ENCODE measurements at regions not wholly inside any gene's neighbourhood (a gene's known extent, or its start where the extent isn't known, plus 50 kb on each side); places are given as distances from the start of the nearest gene placed in this dataset.
A peak's percentile ranks its signal among the peaks of the same experiment; 100 is the strongest.

GRCh38 chr21:24369278-24369677 is 1238.0 kb downstream of the MRPL39 start:
- DNase-seq (ENCODE audit: low read depth in 3 of 3) = no peak

- DNase-seq (ENCODE audit: low read depth in 3 of 3) = no peak
Measured at GRCh38 chr21:24367936-24368335, 1239.3 kb downstream of the MRPL39 start.

GRCh38 chr21:24353492-24353891 is 1253.8 kb downstream of the MRPL39 start:
- no peak for DNase-seq (ENCODE audit: low read depth in 3 of 3)

GRCh38 chr21:24339406-24339805 is 1267.9 kb downstream of the MRPL39 start:
- no peak for DNase-seq (ENCODE audit: low read depth in 3 of 3)

- no peak for DNase-seq (ENCODE audit: low read depth in 3 of 3)
Measured at GRCh38 chr21:24336491-24336890, 1270.8 kb downstream of the MRPL39 start.

- DNase-seq (ENCODE audit: low read depth in 3 of 3) = no peak
Measured at GRCh38 chr21:24323536-24323935, 1283.7 kb downstream of the MRPL39 start.

GRCh38 chr21:24316277-24316922 is 1290.9 kb downstream of the MRPL39 start:
- DNase-seq (ENCODE audit: low read depth in 3 of 3) = no peak

- DNase-seq (ENCODE audit: low read depth in 3 of 3) = no peak
Measured at GRCh38 chr21:24310788-24311187, 1296.5 kb downstream of the MRPL39 start.

GRCh38 chr21:24308183-24308582 is 1299.1 kb downstream of the MRPL39 start:
- no peak for DNase-seq (ENCODE audit: low read depth in 3 of 3)

GRCh38 chr21:24302400-24302799 is 1304.9 kb downstream of the MRPL39 start:
- no peak for DNase-seq (ENCODE audit: low read depth in 3 of 3)

- no peak for DNase-seq (ENCODE audit: low read depth in 3 of 3)
Measured at GRCh38 chr21:24298040-24298439, 1309.2 kb downstream of the MRPL39 start.

- no peak for DNase-seq (ENCODE audit: low read depth in 3 of 3)
Measured at GRCh38 chr21:24294171-24294570, 1313.1 kb downstream of the MRPL39 start.

GRCh38 chr21:24290151-24290833 is 1317.0 kb downstream of the MRPL39 start:
- peak in 2 of 3 donors; percentile 1 to 4 for DNase-seq (ENCODE audit: low read depth in 3 of 3)

- no peak for DNase-seq (ENCODE audit: low read depth in 3 of 3)
Measured at GRCh38 chr21:24289539-24289938, 1317.7 kb downstream of the MRPL39 start.

- DNase-seq (ENCODE audit: low read depth in 3 of 3) = no peak
Measured at GRCh38 chr21:24280596-24280995, 1326.7 kb downstream of the MRPL39 start.

GRCh38 chr21:24278711-24279110 is 1328.6 kb downstream of the MRPL39 start:
- DNase-seq (ENCODE audit: low read depth in 3 of 3) = no peak

GRCh38 chr21:24276204-24276603 is 1331.1 kb downstream of the MRPL39 start:
- no peak for DNase-seq (ENCODE audit: low read depth in 3 of 3)

GRCh38 chr21:24275616-24276015 is 1331.7 kb downstream of the MRPL39 start:
- DNase-seq (ENCODE audit: low read depth in 3 of 3) = no peak

GRCh38 chr21:24272521-24272938 is 1334.8 kb downstream of the MRPL39 start:
- DNase-seq (ENCODE audit: low read depth in 3 of 3) = no peak

- no peak for DNase-seq (ENCODE audit: low read depth in 3 of 3)
Measured at GRCh38 chr21:24265987-24266386, 1341.3 kb downstream of the MRPL39 start.

- no peak for DNase-seq (ENCODE audit: low read depth in 3 of 3)
Measured at GRCh38 chr21:24260751-24261150, 1346.5 kb downstream of the MRPL39 start.

- DNase-seq (ENCODE audit: low read depth in 3 of 3) = no peak
Measured at GRCh38 chr21:24259241-24259640, 1348.0 kb downstream of the MRPL39 start.

GRCh38 chr21:24255591-24255990 is 1351.7 kb downstream of the MRPL39 start:
- no peak for DNase-seq (ENCODE audit: low read depth in 3 of 3)

GRCh38 chr21:24225431-24225830 is 1381.8 kb downstream of the MRPL39 start:
- DNase-seq (ENCODE audit: low read depth in 3 of 3) = no peak

Measured in stimulated activated CD4-positive, alpha-beta T cell treated with anti-CD3 and anti-CD28 coated beads, TNF-alpha, amount 100 ng/mL, for 48 hours (primary cell).